HG02763 (cell line): ENCODE measurements at regions not wholly inside any gene's neighbourhood (a gene's known extent, or its start where the extent isn't known, plus 50 kb on each side); places are given as distances from the start of the nearest gene placed in this dataset.
"Not testable (repeated sequence)": the region's sequence is repeated elsewhere in the genome, so short reads cannot be mapped to it uniquely, and the experiment has no call there.

ENCODE experiments used
- ATAC-seq: cut with Tn5 transposase; IDR thresholded peaks from one replicate; pipeline ENCODE4 v1.9.1; 2021; ENCODE audit warnings: mild to moderate bottlenecking, moderate library complexity; ENCODE audit not compliant: unreplicated experiment

DNA sequence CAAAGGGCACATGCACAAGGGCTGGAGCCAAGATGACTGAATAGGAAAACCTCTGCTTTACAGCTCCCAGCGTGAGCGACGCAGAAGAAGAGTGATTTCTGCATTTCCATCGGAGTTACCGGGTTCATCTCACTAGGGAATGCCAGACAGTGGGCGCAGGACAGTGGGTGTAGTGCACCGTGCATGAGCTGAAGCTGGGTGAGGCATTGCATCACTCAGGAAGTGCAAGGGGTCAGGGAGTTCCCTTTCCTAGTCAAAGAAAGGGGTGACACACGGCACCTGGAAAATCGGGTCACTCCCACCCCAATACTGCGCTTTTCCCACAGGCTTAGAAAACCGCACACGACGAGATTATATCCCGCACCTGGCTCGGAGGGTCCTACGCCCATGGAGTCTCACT is 64.5 kb upstream of the HTR1E start:
- not testable (repeated sequence) for ATAC-seq

- no peak for ATAC-seq
These were observed 65.6 kb upstream of the HTR1E start for GRCh38 chr6:86871681-86872080.

DNA sequence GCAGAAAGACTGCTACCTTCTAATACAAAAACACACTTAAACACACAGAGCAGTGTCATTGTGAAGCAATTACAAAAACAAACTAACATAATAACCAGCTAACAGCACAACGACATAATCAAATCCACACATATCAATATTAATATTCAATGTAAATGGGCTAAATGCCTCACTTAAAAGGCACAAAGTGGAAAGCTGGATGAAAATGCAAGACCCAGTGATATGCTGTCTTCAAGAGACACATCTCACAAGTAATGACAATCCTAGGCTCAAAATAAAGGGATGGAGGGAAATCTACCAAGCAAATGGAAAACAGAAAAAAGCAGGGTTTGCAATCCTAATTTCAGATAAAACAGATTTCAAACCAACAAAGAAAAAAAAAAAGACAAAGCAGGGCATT is 67.8 kb upstream of the HTR1E start:
- no peak for ATAC-seq

DNA sequence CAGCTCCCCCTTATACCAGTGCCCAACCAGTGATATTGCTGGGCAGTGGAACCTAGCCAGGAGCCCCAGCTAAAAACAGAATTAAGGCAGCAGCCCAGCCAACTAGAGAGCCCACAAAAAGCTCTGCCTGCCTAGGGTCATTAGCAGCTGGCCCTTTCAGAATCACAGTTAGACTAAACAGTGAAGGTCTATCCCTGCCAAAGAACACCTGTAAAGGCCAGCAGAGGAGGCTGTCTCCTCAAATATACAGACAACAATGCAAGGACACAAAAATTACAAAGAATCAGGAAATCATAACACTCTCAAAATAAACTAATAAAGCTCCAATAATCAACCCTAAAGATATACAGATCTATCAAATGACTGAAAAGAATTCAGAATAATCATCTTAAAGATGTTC is 77.8 kb upstream of the HTR1E start:
- ATAC-seq: no peak

DNA sequence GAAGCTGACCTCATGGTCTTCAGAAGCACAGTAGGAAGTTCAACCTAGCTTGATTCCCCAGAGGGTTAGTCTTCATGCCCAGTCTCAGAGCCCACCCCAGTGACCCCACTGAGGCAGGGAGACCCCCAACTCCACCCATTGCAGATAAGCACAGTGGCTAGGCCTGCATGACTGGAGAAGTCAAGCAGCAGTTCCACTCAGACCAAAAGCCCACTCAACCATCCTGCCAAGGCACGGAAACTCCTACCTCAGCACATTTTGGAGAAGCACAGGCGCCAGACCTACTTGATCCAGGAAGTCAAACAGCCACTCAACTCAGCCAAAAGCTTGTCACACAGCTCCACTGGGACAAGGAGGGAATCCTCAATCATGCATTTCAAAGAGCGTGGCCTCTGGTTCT is 78.4 kb upstream of the HTR1E start:
- ATAC-seq: no peak

DNA sequence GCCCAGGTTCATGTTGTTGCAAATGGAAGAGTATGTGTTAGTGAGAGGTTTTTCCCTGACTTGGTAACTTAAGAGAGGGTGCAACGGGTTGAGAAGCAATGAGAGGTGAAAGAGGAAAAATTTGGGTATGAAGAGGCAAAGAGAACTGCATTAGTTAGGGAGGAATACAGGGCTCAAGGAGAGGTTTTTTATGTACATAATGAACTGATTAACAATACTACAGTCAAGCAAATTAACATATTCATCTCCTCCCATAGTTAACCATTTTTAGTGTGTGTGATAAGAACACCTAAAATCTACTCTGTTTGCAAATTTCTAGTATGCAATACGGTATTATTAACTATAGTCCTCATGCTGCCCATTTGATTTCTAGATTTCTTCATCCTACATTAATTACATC is 79.5 kb upstream of the HTR1E start:
- no peak for ATAC-seq

DNA sequence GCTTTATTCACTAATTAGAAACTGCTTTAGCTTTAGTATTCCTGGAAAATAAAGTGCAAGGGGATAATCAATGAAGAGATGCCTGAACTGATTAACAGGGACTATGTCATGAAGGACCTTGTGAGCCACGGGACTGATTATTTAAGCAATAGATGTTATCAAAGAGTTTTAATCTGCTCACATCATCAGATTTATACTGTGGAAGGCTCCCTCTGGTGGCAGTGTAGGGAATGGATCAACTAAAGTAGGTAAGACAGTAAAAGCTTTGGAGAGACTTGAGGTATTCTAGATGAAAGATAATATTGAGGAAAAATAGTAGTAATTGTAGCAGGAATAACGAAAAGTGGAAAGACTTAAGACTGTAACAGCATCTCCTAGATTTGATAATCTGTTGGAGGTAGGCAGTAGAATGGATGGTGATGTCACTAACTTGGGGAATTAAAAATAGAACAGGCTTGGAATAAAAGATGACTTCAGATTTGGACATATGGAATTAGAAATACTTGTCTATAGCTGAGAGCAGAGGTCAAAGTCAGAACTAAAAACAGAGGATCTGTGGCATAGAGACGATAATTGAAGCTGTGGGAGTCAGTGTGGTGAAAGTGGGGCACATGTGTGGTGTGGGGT is 80.3 kb upstream of the HTR1E start:
- ATAC-seq: no peak

DNA sequence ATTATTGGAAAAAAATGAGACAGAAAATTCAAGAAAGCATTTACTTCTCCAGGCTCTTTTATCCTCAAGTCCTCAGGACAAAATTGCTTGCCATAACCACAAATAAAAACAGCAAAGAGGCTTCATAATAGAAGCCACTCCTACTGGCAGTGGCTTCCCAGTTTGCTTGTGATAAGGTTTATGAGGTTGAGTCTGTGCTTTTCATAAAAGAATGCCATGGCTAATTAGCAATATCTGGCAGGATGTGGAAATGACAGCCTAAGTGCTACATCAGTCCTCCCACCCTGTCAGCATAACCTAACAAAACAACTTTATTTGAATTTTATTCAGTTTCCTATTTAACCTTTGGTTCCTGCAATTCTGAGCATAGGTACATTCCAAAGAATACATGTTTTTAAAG is 80.9 kb upstream of the HTR1E start:
- no peak for ATAC-seq

- ATAC-seq: no peak
These were observed 88.3 kb upstream of the HTR1E start for GRCh38 chr6:86848986-86849385.

- no peak for ATAC-seq
These were observed 104.6 kb upstream of the HTR1E start for GRCh38 chr6:86832686-86833085.

DNA sequence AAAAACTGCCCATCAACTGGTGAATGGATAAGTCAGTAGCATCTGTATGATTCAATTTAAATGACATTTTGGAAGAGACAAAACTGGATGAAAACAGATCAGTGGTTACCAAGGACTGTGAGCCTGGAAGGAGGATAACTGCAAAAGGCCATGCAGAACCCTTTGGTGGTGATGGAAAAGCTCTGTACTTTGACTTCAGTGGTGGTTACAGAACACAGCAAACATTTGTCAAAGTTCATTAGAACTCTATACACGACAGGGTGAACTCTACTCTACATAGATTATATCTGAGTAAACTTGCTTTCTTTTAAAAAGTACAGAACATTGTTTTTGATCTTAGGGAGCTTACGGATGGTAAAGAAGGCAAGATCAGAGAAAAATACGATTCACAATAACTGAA is 111.9 kb upstream of the HTR1E start:
- no peak for ATAC-seq

DNA sequence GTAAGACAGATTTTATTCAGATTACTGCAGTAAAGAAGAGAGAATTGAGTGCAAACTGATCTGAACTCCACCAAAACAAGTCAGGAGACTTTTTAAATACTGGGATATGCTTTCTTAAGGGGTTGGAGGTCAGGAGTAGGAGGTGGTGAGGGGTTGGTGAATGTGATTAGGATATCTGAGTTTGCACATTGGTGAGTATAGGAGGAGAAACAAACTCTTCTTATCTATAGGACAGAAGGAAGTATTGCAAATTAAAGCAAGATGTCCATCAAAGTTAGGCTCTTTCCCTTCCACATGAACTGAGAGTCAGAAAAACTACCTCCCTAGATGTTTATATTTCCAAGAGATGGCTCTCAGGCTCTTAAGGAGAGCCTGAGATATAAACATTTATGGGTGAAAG is 114.6 kb upstream of the HTR1E start:
- ATAC-seq: no peak

DNA sequence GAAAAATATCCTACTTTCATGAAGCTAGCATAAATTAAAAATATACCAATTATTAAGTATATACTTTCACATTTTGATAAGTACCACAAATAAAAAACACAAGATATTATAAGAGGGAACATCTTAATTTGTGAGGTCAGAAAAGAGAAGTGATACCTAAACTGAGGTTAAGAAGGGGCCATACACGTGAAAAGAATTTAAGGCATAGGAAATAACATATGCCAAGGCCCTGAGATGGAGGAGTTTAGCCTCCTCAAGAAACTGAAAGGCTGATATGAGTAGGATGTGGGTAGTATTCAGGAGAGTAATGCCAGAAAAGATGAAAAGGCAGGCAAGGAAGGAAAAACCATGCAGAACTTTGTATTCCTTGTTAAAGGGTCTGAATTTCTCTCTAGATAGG is 116.6 kb upstream of the HTR1E start:
- no peak for ATAC-seq

DNA sequence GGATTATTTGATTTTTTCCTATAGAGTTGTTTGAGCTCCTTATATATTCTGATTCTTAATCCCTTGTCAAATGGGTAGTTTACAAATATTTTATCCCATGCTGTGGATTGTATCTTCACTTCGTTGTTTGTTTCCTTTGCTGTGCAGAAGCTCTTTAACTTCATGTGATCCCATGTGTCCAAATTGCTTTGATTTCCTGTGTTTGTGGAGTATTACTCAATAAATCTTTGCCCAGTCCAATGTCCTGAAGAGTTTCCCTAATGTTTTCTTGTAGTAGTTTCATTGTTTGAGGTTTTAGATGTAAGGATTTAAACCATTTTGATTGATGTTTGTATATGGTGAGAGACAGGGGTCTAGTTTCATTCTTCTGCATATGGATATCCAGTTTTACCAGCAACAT is 143.7 kb upstream of the HTR1E start:
- ATAC-seq: no peak

- no peak for ATAC-seq
These were observed 145.9 kb upstream of the HTR1E start for GRCh38 chr6:86791476-86791875.

- ATAC-seq: no peak
These were observed 147.4 kb upstream of the HTR1E start for GRCh38 chr6:86789779-86790411.

GRCh38 chr6:86782328-86782727 is 155.0 kb upstream of the HTR1E start:
- no peak for ATAC-seq

GRCh38 chr6:86780923-86781322 is 156.4 kb upstream of the HTR1E start:
- ATAC-seq: no peak

DNA sequence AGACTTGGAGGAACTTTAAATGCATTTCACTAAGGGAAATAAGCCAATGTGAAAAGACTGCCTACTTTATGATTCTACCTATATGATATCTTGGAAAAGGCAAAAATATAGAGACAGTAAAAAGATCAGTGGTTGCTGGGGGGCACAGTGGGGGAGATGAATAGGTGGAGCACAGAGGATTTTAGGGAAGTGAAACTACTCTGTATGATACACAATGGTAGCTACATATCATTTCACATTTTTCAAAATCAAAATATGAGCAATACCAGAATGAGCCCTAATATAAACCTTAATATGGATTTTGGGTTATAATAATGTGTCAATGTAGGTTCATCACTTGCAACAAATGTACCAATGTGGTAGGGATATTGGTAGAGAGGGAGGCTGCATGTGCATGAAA is 161.4 kb upstream of the HTR1E start:
- no peak for ATAC-seq

- no peak for ATAC-seq
These were observed 172.1 kb upstream of the HTR1E start for GRCh38 chr6:86765211-86765610.

GRCh38 chr6:86759953-86760352 is 177.4 kb upstream of the HTR1E start:
- ATAC-seq: not testable (repeated sequence)

GRCh38 chr6:86756640-86757229 is 180.6 kb upstream of the HTR1E start:
- no peak for ATAC-seq

- ATAC-seq: no peak
These were observed 193.3 kb upstream of the HTR1E start for GRCh38 chr6:86744048-86744447.
